GM18873 (cell line): ENCODE measurements at regions not wholly inside any gene's neighbourhood (a gene's known extent, or its start where the extent isn't known, plus 50 kb on each side); places are given as distances from the start of the nearest gene placed in this dataset.

ENCODE experiments used
- ATAC-seq: cut with Tn5 transposase; IDR thresholded peaks from one replicate; pipeline ENCODE4 v1.9.1; 2021; ENCODE audit warnings: mild to moderate bottlenecking, moderate library complexity, moderate number of reproducible peaks; ENCODE audit not compliant: unreplicated experiment, low FRiP score

- ATAC-seq = no peak
These were observed 50.5 kb upstream of the POU2AF2 start for GRCh38 chr11:111194860-111195568.

- no peak for ATAC-seq
These were observed 51.5 kb upstream of the POU2AF2 start for GRCh38 chr11:111193924-111194490.

- no peak for ATAC-seq
These were observed 56.1 kb upstream of the POU2AF2 start for GRCh38 chr11:111189466-111189865.

- ATAC-seq = no peak
These were observed 59.1 kb upstream of the POU2AF2 start for GRCh38 chr11:111186308-111186915.

GRCh38 chr11:111185266-111185665 is 60.3 kb upstream of the POU2AF2 start:
- ATAC-seq = no peak

GRCh38 chr11:111183706-111184105 is 61.8 kb upstream of the POU2AF2 start:
- ATAC-seq = no peak

GRCh38 chr11:111179184-111179910 is 66.2 kb upstream of the POU2AF2 start:
- no peak for ATAC-seq

GRCh38 chr11:111177037-111177871 is 68.3 kb upstream of the POU2AF2 start:
- ATAC-seq = peak; percentile 78

- ATAC-seq = no peak
These were observed 68.9 kb upstream of the POU2AF2 start for GRCh38 chr11:111176603-111177002.

- no peak for ATAC-seq
These were observed 72.3 kb upstream of the POU2AF2 start for GRCh38 chr11:111173221-111173620.

GRCh38 chr11:111172321-111172862 is 73.1 kb upstream of the POU2AF2 start:
- ATAC-seq = no peak

- ATAC-seq = no peak
These were observed 74.7 kb upstream of the POU2AF2 start for GRCh38 chr11:111170761-111171379.

- ATAC-seq = no peak
These were observed 76.2 kb upstream of the POU2AF2 start for GRCh38 chr11:111169367-111169766.

- no peak for ATAC-seq
These were observed 76.7 kb upstream of the POU2AF2 start for GRCh38 chr11:111168871-111169270.

- ATAC-seq = no peak
These were observed 77.9 kb upstream of the POU2AF2 start for GRCh38 chr11:111167666-111168065.

GRCh38 chr11:111166598-111166997 is 78.9 kb upstream of the POU2AF2 start:
- no peak for ATAC-seq

GRCh38 chr11:111162305-111162704 is 83.2 kb upstream of the POU2AF2 start:
- no peak for ATAC-seq

GRCh38 chr11:111157571-111157970 is 88.0 kb upstream of the POU2AF2 start:
- no peak for ATAC-seq

- ATAC-seq = no peak
These were observed 90.5 kb upstream of the POU2AF2 start for GRCh38 chr11:111155021-111155420.

- ATAC-seq = no peak
These were observed 92.3 kb upstream of the POU2AF2 start for GRCh38 chr11:111153194-111153593.
